Neural cell (in vitro differentiated cells): ENCODE measurements at regions not wholly inside any gene's neighbourhood (a gene's known extent, or its start where the extent isn't known, plus 50 kb on each side); places are given as distances from the start of the nearest gene placed in this dataset.

Experiments used
- H2AFZ ChIP-seq: fragments of 200-600, 300-800 bp; sonication (generic), shearing (Covaris generic); 2 replicates; pipeline ENCODE4 v1.6.0; 2014; ENCODE audit warnings: low read depth, mild to moderate bottlenecking, antibody characterized with exemption, low read length, moderate library complexity
- H3F3A ChIP-seq: fragments of 200-600 bp; shearing (Covaris generic); 2 replicates; pipeline ENCODE4 v1.6.1; 2016; ENCODE audit warnings: mild to moderate bottlenecking, moderate library complexity, mixed read lengths, antibody characterized with exemption, low read length; ENCODE audit not compliant: insufficient read depth, poor library complexity, severe bottlenecking
- H3K27ac ChIP-seq: fragments of 200-600, 300-800 bp; sonication (generic), shearing (Covaris generic); 2 replicates; pipeline ENCODE4 v1.5.1; 2014; ENCODE audit warnings: mild to moderate bottlenecking, low read length, moderate library complexity
- H3K27me3 ChIP-seq: fragments of 300-800, 200-600 bp; sonication (generic), shearing (Covaris generic); 2 replicates; pipeline ENCODE4 v1.6.0; 2014; ENCODE audit warnings: mild to moderate bottlenecking, low read depth, low read length, moderate library complexity; ENCODE audit not compliant: insufficient read depth
- H3K36me3 ChIP-seq: fragments of 300-800, 200-600 bp; sonication (generic), shearing (Covaris generic); 2 replicates; pipeline ENCODE4 v1.5.1; 2014; ENCODE audit warnings: mild to moderate bottlenecking, antibody characterized with exemption, low read length, moderate library complexity; ENCODE audit not compliant: insufficient read depth
- H3K4me2 ChIP-seq: fragments of 300-800, 200-600 bp; sonication (generic), shearing (Covaris generic); 2 replicates; pipeline ENCODE4 v1.6.0; 2014; ENCODE audit warnings: mild to moderate bottlenecking, low read length
- H3K4me3 ChIP-seq: fragments of 300-800, 200-600 bp; sonication (generic), shearing (Covaris generic); 2 replicates; pipeline ENCODE4 v1.5.1; 2014; ENCODE audit warnings: mild to moderate bottlenecking, low read length, moderate library complexity
- H3K79me2 ChIP-seq: fragments of 200-600 bp; shearing (Covaris generic); replicated peaks from 2 replicates; pipeline ENCODE4 v1.6.0; 2014; ENCODE audit warnings: mild to moderate bottlenecking, low read length, moderate library complexity; ENCODE audit not compliant: insufficient read depth
- H3K9ac ChIP-seq: fragments of 300-800, 200-600 bp; sonication (generic), shearing (Covaris generic); 2 replicates; pipeline ENCODE4 v1.6.1; 2016; ENCODE audit warnings: mild to moderate bottlenecking, low read length, mixed read lengths
- H3K9me2 ChIP-seq: fragments of 200-600 bp; shearing (Covaris generic); 2 replicates; pipeline ENCODE4 v1.6.1; 2016; ENCODE audit warnings: mild to moderate bottlenecking, low read length, mixed read lengths; ENCODE audit not compliant: insufficient read depth
- H3K9me3 ChIP-seq: fragments of 200-600, 300-800 bp; sonication (generic), shearing (Covaris generic); 2 replicates; pipeline ENCODE4 v1.6.1; 2016; ENCODE audit warnings: mild to moderate bottlenecking, mixed run types, low read length, moderate library complexity, mixed read lengths
- H4K20me1 ChIP-seq: fragments of 200-600 bp; shearing (Covaris generic); 2 replicates; pipeline ENCODE4 v1.6.1; 2016; ENCODE audit warnings: mild to moderate bottlenecking, mixed run types; ENCODE audit not compliant: insufficient read depth
- CTCF ChIP-seq: fragments of 450-650 bp; IDR thresholded peaks from 2 replicates; pipeline ENCODE4 v1.5.1; 2014; ENCODE audit warnings: antibody characterized with exemption, mild to moderate bottlenecking, moderate library complexity; ENCODE audit not compliant: poor library complexity, severe bottlenecking
- EP300 ChIP-seq: fragments of 450-650 bp; conservative IDR thresholded peaks from 2 replicates; pipeline ENCODE4 v1.6.1; 2014; ENCODE audit warnings: antibody characterized with exemption, mild to moderate bottlenecking, moderate library complexity; ENCODE audit not compliant: poor library complexity, severe bottlenecking
- EZH2 ChIP-seq: fragments of 200-600, 300-800 bp; shearing (Covaris generic), sonication (generic); IDR thresholded peaks from 2 replicates; pipeline ENCODE4 v1.6.1; 2014; ENCODE audit warnings: antibody characterized with exemption, low read length, borderline replicate concordance, mild to moderate bottlenecking; ENCODE audit not compliant: insufficient read depth, poor library complexity, severe bottlenecking
- MXI1 ChIP-seq: fragments of 450-650 bp; conservative IDR thresholded peaks from 2 replicates; pipeline ENCODE4 v1.6.1; 2014; ENCODE audit warnings: antibody characterized with exemption, mild to moderate bottlenecking; ENCODE audit not compliant: poor library complexity, severe bottlenecking
- POLR2AphosphoS5 ChIP-seq: IDR thresholded peaks from 2 replicates; pipeline ENCODE4 v1.6.1; 2012
- RAD21 ChIP-seq: fragments of 450-650 bp; conservative IDR thresholded peaks from 2 replicates; pipeline ENCODE4 v1.6.1; 2014; ENCODE audit warnings: antibody characterized with exemption, mild to moderate bottlenecking, moderate library complexity
- REST ChIP-seq: IDR thresholded peaks from 2 replicates; pipeline ENCODE4 v1.6.1; 2012; ENCODE audit warnings: borderline replicate concordance
- SMC3 ChIP-seq: fragments of 450-650 bp; conservative IDR thresholded peaks from 2 replicates; pipeline ENCODE4 v1.6.1; 2014; ENCODE audit warnings: antibody characterized with exemption, mild to moderate bottlenecking, moderate library complexity; ENCODE audit not compliant: poor library complexity
- TAF1 ChIP-seq: IDR thresholded peaks from 2 replicates; pipeline ENCODE4 v1.6.1; 2012; ENCODE audit warnings: low read depth

- Histone ChIP-seq H3K27me3 (no peaks in the 10 kb centered on the region), H4K20me1 (no peaks in the 10 kb centered on the region), H3K9me2 (no peaks in the 10 kb centered on the region), H3K27ac (no peak overlapping the region), H3K36me3 (no peaks in the 10 kb centered on the region), H3K4me3 (no peak overlapping the region), H2AFZ (no peak overlapping the region), H3K79me2 (no peaks in the 10 kb centered on the region), H3K4me2 (no peak overlapping the region), H3K9ac (no peak overlapping the region), H3K9me3 (no peaks in the 10 kb centered on the region), H3F3A (no peaks in the 10 kb centered on the region)
- TF ChIP-seq SMC3, result no peak
- no peak for TF ChIP-seq REST
- no peak for TF ChIP-seq CTCF
- TF ChIP-seq RAD21, result no peak
- no peak for TF ChIP-seq TAF1
- TF ChIP-seq EZH2, result no peak
- no peak for TF ChIP-seq MXI1
- no peak for TF ChIP-seq POLR2AphosphoS5
- TF ChIP-seq EP300, result no peak
Observed at GRCh38 chr14:50057331-50057730, 59.0 kb downstream of the VCPKMT start.

GRCh38 chr14:50058113-50058512 lies 58.3 kb downstream of the VCPKMT start:
- no peak overlapping the region for H3K9ac ChIP-seq
- no peak overlapping the region for H3K4me2 ChIP-seq
- H3K9me3 ChIP-seq, result no peaks in the 10 kb centered on the region
- H3K79me2 ChIP-seq, result no peaks in the 10 kb centered on the region
- H3F3A ChIP-seq, result no peaks in the 10 kb centered on the region
- H3K4me3 ChIP-seq, result no peak overlapping the region
- no peaks in the 10 kb centered on the region for H3K27me3 ChIP-seq
- TF ChIP-seq MXI1 (no peak), POLR2AphosphoS5 (no peak), EP300 (no peak), CTCF (no peak), SMC3 (no peak), EZH2 (no peak), TAF1 (no peak), REST (no peak), RAD21 (no peak)
- H3K36me3 ChIP-seq, result no peaks in the 10 kb centered on the region
- no peak overlapping the region for H3K27ac ChIP-seq
- H2AFZ ChIP-seq, result no peak overlapping the region
- no peaks in the 10 kb centered on the region for H3K9me2 ChIP-seq
- no peaks in the 10 kb centered on the region for H4K20me1 ChIP-seq
